ENCODE measurements at regions not wholly inside any gene's neighbourhood (a gene's known extent, or its start where the extent isn't known, plus 50 kb on each side); places are given as distances from the start of the nearest gene placed in this dataset.
"Not testable (repeated sequence)": the region's sequence is repeated elsewhere in the genome, so short reads cannot be mapped to it uniquely, and the experiment has no call there.

DNA sequence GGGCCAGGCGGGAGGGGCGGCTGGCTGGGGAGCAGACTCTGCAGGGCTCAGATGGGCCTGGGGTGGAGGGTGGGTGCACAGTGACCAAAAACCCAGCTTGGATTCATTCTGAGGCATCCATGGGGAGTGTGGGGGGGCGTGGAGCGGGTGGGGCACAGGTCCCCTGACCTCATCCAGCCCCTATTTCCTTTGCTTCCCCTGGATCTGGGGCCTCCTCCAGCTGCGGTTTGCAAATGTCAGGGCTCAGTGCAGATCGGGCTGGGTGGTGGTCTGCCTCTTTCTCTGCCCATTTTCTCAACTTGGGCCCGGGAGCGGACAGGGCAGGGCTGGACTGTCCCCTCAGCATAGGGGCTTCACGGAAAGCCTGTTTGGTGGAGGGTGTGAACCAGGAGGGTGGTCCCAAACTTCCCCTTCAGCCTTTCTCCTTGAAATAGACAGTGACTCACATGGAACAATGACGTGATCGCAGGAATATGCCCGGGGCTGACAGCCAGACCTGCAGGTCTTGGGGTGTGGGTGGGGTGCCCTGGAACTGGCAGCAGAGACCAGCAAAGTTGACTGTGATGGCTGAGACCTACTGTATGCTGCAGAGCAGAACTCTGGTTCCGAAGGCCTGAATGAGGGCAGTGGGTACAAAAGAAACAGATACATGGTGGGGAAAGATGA is 72.9 kb upstream of the PODXL start:
- no peak for DNase-seq

- DNase-seq: no peak
Measured at GRCh38 chr7:131628634-131629033, 72.2 kb upstream of the PODXL start.

GRCh38 chr7:131627735-131628190 is 71.3 kb upstream of the PODXL start:
- no peak for DNase-seq

DNA sequence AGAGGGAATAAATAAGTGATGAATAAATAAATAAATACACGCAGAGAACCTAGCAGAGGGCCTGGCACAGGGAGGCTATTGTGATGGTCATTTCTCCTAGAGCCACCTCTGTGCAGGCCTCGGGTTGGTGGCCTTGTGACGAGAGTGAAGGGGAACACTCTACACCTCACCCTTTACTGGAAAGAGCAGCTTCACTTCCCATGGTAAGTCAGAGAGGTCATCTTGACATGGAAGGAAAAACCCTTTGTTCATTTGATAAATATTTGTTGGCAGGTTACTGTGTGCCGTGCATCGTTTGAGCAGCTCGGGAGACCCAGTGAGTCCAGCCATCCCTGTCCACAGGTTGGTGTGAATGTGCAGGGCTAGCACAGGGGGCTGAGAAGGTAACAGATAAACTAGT is 70.2 kb upstream of the PODXL start:
- no peak for DNase-seq

DNA sequence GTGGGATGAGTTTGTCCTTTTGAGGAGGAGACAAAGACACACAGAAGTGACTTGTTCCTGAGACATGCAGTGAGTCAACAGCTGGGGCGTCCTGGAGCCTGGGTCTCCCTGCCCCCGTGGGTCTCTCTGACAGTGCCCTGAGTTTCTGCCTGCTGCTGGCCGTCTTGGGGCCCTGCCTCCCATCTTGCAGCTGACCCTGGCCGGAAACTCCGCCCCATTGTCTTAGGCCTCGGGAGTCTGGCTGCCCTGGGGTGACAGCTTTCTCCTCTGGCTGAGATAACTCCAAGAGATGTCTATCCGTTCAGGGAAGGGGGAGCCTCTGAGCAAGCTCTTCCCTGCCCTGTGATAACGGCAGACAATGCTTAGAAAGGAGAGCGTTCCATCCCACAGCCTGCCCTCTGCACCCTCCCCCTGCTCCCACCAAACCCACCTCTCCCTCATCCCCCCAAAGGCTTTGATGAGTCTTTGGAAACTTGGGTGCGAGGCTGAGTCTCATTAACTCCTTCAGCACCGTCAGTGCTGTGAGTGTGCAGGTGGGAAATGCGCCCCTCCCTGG is 69.5 kb upstream of the PODXL start:
- DNase-seq: no peak

DNA sequence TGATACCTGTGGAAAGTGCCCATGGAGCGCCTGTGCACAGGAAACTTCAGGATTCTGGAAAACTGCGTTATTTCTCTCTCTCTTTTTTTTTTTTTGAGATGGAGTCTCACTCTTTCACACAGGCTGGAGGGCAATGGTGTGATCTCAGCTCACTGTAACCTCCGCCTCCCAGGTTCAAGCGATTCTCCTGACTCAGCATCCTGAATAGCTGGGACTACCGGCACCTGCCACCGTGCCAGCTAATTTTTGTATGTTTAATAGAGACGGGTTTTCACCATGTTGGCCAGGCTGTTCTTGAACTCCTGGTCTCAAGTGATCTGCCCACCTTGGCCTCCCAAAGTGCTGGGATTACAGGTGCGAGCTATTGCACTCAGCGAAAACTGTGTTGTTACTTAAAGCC is 68.9 kb upstream of the PODXL start:
- DNase-seq: not testable (repeated sequence)

DNA sequence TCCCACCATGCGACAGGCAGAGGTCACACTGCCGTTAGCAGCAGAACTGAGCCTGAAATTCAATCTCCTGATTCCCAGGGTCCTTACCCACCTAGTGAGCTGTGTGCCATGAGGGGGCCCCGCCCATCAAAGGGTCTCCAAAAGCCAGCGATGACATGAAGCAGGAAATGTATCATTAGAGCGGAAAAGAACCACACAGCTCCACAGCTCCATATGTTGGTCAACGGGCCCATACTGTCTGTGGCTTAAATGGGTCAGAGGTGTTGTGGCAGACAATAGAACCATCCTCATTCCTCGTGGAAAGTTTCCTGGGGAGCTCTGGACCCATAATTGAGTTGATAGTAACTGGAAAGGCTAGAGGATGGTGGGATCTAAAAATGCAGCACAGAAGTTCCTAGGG is 68.1 kb upstream of the PODXL start:
- no peak for DNase-seq

DNA sequence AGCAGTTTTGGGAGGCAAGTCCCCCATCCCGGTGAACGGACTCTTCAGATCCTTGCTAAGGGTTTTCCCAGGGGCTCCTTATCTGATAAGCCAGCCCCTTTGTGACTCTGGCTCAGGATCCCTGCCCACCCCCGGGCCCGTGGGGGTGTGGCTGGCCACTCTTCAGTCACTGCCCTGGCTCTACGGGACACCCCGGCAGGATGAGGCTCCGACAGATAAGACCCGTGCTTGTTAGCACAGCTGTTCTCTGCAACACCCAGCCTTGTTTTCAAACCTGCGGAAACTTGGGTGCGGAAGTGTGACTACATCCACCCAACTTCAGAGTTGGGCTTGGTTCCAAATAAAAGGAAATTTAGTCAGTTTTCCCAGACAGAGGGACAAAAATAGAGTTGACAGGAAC is 66.7 kb upstream of the PODXL start:
- DNase-seq: no peak

DNA sequence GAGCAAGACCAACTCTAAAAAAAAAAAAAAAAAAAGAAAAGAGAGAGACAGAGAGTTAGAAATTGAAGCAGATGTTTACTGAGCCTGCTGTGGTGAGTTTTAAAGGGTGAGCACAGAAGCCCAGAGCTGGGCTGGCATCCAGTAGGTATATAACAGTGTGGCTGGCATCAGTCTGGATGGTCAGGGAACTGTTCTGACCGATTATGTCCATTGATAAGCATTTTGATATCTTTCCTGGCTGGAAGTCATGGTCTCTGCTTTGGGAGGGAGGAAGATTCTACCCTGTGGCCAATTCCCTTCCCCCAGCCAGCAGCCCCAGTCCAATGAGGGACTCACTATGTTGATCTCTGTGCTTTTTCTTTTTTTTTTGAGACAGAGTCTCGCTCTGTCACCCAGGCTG is 65.2 kb upstream of the PODXL start:
- DNase-seq: no peak

DNA sequence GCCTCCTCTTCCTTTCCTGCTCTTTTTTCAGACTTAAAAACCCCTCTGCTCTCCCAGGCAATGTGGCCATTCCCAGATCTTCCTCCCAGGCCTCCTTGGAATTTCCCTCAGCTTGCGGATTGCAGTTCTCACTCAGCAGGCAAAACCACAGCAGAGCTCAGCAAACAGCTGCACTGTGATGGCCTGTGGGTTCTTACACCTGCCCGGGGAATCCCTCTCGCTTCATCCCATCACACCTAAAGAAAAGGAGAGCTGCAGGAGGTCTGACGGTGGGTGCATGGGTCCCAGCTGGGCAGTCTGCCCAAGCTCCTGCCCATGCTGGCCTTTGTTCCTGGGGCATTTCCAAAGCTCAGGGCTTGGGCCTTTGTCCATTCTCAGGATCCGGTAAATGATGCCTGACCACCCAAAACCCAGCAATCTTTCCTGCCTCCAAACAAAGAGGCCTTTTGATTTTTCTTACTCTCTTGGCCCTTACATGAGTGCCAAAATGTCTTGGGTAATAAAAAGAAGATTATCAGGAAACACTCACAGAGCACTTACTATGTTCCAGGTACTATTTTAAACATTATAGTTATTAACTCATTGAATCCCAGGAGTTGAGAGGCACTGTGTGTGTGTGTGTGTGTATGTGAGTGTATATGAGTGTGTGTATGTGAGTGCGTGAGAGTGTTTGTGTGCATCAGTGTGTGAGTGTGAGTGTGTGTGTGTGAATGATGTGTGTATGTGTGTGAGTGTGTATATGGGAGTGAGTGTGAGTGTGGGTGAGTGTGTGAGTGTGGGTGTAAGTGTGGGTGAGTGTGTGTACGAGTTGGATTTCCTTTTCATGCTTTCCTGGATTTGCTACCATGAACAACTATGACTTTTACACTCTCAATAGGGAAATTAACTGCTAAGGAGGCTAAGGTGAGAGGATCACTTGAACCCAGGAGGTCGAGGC is 64.5 kb upstream of the PODXL start:
- DNase-seq: no peak

- no peak for DNase-seq
Measured at GRCh38 chr7:131619336-131620305, 63.2 kb upstream of the PODXL start.

- DNase-seq: no peak
Measured at GRCh38 chr7:131618391-131618790, 62.0 kb upstream of the PODXL start.

DNA sequence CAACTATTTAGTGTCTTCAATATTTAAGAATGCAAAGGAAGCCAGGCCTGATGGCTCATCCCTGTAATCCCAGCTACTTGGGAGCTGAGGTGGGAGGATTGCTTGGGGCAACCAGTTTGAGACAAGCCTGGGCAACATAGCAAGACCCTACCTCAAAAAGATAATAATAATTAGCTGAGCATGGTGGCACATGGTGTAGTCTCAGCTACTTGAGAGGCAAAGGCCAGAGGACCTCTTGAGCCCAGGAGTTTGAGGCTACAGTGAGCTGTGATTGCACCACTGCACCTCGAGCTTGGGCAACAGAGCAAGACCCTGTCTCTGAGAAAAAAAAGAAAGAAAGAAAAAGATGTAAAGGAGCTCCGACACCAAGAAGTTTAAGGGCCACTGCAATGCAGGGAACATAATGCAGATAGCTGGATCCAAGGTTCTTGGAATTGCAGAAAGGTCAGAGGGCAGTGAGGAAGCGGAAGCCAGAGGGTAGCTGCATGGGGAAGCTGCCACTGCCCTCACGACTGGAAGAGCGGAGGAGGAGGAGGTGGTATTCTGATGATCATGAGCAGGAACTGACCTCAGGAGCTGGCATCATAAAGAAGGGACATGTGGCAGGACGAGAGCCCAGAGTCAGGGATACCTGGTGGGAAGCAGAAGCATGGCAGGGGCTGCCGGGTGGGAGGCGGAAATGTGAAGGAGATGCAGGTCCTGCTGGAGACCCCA is 60.2 kb upstream of the PODXL start:
- DNase-seq: no peak

DNA sequence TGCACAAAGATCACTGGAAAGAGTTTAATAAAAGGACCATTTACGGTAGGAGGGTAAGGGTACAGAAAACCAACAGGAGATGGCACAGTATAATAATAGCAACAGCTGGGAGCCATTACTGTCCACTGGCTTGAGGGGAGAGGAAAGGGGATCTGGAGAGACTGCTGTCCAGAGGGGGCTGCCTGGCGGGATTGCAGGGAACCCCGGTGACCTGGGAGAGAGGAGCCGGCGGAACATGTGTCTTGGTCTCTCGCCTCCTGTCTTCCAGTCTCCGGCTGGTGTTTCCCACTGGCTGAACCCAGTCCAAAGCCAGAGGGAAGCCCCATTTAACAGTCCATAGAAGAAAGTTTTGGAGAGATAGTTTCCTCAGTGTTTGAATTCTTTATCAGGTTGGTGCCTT is 57.5 kb upstream of the PODXL start:
- DNase-seq: no peak

DNA sequence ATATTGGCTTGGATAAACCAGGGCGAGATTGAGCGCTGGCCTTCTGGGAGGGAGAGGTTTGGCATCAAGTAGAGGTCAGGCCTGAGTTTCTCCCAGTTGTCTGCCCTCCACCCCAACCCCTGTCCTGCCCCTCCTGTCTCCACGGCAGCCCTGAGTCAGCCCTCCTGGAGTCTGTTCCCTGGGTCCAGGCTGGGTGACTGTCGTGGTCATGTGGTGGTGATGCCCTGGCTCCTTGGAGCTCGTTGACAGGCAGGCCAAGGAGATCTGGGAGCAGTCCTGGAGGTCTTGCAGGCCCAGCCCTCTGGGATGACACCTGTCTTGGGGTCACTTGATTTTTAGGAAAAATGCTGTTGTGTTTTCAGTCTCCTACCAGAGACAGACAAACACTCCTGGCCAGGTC is 53.6 kb upstream of the PODXL start:
- no peak for DNase-seq

- DNase-seq: no peak
Measured at GRCh38 chr7:131608116-131608500, 51.7 kb upstream of the PODXL start.

DNA sequence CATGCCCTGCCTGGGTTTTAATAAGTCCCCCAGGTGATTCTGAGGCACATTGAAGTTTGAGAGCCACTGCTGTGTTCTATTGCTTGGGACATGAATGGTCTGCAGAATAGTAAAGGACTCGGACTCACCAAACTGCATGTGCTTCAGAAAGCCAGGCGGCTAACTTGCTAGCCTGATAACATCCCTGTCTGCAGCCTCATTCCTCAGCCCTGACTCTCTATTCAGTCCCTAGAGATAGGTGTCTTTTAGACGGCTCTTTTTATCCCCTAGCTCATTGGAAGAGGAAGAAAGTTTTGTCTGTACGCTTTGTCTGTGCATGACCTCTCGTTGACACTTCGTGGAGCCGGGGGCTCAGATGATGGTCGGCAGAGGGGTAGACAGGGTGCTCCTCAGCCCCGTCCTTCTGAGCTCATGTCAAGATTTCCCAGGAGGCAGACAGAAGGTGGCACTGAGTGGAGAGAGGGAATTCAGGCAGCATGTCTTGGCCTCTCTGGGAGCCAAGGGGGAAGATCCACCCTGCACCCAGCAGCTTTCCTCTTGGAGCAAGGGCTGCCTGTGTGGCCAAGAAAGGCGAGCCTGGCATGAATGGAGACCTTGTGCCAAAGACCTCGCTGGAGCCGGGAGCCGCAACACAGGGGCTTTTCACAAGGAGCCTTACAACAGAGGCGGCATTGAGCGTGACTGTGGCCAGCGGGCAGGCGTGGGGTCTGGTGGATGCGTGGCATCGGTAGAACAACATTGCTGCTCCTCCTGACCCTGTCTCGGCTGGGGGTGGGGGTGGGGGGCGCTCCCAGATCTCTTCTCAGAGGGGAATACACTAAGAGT is 51.1 kb upstream of the PODXL start:
- DNase-seq: no peak

DNA sequence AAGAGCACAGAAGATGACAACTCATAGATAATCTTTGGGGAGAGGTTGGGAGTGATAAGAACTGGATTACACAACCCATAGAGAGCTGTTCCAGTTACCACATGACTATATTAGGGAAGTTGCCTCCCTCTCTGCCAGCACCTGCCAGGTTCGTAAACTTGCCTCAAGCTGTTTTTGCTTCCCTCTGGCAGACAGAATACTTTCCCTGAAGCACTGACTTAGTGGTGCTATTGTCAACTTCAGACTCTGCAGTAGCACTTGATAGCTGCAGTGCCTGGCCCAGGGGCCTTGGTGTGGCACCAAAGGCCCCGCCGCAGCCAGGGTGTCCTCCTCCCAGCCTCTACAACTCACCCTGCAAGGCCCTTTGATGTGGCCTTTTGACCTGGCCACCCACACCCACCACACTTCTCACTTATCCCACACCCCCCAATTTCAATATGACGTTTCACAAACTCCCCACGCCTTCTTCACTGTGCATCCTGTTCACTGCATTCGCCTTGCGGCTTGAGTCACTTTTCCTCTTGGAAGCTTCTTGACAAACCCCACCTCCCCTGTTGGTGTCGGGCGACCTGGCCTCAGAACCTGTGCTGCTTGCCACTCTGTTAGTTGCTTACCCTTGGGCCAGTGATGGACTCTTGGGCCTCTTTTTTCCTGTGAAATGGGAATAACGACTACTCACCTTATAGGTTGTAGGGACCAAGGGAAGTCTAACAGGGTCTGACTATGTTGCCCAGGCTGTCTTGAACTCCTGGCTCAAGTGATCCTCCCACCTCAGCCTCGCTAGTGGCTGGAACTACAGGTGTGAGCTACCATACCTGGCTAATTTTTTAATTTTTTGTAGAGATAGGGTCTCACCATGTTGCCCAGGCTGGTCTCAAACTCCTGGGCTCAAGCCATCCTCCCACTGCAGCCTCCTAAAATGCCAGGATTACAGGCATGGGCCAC is 50.2 kb upstream of the PODXL start:
- no peak for DNase-seq

Data from activated CD4-positive, CD25-positive, alpha-beta regulatory T cell treated with anti-CD3 and anti-CD28 coated beads, Interleukin-2, amount 50 U/mL, for 72 hours (primary cell).